Vagina (tissue), 2 donors: ENCODE measurements at regions not wholly inside any gene's neighbourhood (a gene's known extent, or its start where the extent isn't known, plus 50 kb on each side); places are given as distances from the start of the nearest gene placed in this dataset.

Experiments
- DNase-seq, 2 donors: peaks; one replicate each; pipeline ENCODE4 v3.0.0-alpha.2; 2017; ENCODE audit errors: extremely low spot score in 2 of 2
- H3K27ac ChIP-seq: fragments of 200-600 bp; sonication (generic); one replicate; pipeline ENCODE4 v1.5.1; 2019
- H3K27me3 ChIP-seq: fragments of 200-600 bp; sonication (generic); one replicate; pipeline ENCODE4 v1.5.1; 2019
- H3K36me3 ChIP-seq, 2 donors: fragments of 200-600 bp; sonication (generic); one replicate each; pipeline ENCODE4 v1.5.1; 2017 to 2019
- H3K4me1 ChIP-seq: fragments of 200-600 bp; sonication (generic); one replicate; pipeline ENCODE4 v1.5.1; 2019
- H3K4me3 ChIP-seq, 2 donors: fragments of 200-600 bp; sonication (generic); 1 replicate in 1 of 2; 2 replicates in 1 of 2; pipeline ENCODE4 v1.5.1; 2016 to 2019
- H3K9me3 ChIP-seq: fragments of 200-600 bp; sonication (generic); one replicate; pipeline ENCODE4 v1.5.1; 2019
- CTCF ChIP-seq, 3 experiments: fragments of 450-650 bp in 2 of 3; fragments of 200-600 bp in 1 of 3; sonication (generic) in 1 of 3; IDR thresholded peaks; one replicate each; pipeline ENCODE4 v1.5.1; 2017 to 2019; ENCODE audit warnings: antibody characterized with exemption in 3 of 3, mild to moderate bottlenecking in 2 of 3, moderate library complexity in 2 of 3
- POLR2A ChIP-seq, 2 donors: fragments of 450-650 bp; IDR thresholded peaks; one replicate each; pipeline ENCODE4 v1.6.1; 2017; ENCODE audit warnings: antibody characterized with exemption in 2 of 2, mild to moderate bottlenecking in 2 of 2, moderate library complexity in 2 of 2
- POLR2AphosphoS5 ChIP-seq, 2 donors: sonication (generic); formaldehyde crosslinking; IDR thresholded peaks; one replicate each; pipeline ENCODE4 v1.9.0; 2017; ENCODE audit warnings: antibody characterized with exemption in 2 of 2, mild to moderate bottlenecking in 2 of 2, low read depth in 1 of 2; ENCODE audit not compliant: insufficient read depth in 1 of 2
- intact Hi-C: fragments of 100-400 bp; cut with DNase I; formaldehyde crosslinking; loops from one replicate; pipeline ENCODE4 v1.15.1; 2023

- H3K27me3 ChIP-seq: no peaks in the 10 kb centered on the region
- peak in 1 of 2 donors; percentile 52 for DNase-seq
- no peaks in the 10 kb centered on the region for H3K4me1 ChIP-seq
- H3K4me3 ChIP-seq: no peak overlapping the region
- H3K27ac ChIP-seq: no peak overlapping the region
- TF ChIP-seq CTCF (IDR thresholded peaks at IDR 0.05) (no peak), POLR2AphosphoS5 (IDR thresholded peaks at IDR 0.05; ENCODE audit: insufficient read depth in 1 of 2, low read depth in 1 of 2) (no peak), POLR2A (IDR thresholded peaks at IDR 0.05) (no peak)
- no peaks in the 10 kb centered on the region for H3K36me3 ChIP-seq
- H3K9me3 ChIP-seq: no peaks in the 10 kb centered on the region
- intact Hi-C loops: no loop called here
Measured at GRCh38 chr7:117836-118614, 74.3 kb upstream of the FAM20C start.

- Histone ChIP-seq H3K9me3 (no peaks in the 10 kb centered on the region), H3K27me3 (no peaks in the 10 kb centered on the region), H3K27ac (no peak overlapping the region), H3K4me1 (no peaks in the 10 kb centered on the region), H3K36me3 (no peaks in the 10 kb centered on the region), H3K4me3 (no peak overlapping the region)
- intact Hi-C loops: no loop called here
- no peak for TF ChIP-seq POLR2A (IDR thresholded peaks at IDR 0.05)
- TF ChIP-seq CTCF (IDR thresholded peaks at IDR 0.05): no peak
- TF ChIP-seq POLR2AphosphoS5 (IDR thresholded peaks at IDR 0.05; ENCODE audit: insufficient read depth in 1 of 2, low read depth in 1 of 2): no peak
- peak in 1 of 2 donors; percentile 62 for DNase-seq
Measured at GRCh38 chr7:118615-119391, 73.6 kb upstream of the FAM20C start.

DNA sequence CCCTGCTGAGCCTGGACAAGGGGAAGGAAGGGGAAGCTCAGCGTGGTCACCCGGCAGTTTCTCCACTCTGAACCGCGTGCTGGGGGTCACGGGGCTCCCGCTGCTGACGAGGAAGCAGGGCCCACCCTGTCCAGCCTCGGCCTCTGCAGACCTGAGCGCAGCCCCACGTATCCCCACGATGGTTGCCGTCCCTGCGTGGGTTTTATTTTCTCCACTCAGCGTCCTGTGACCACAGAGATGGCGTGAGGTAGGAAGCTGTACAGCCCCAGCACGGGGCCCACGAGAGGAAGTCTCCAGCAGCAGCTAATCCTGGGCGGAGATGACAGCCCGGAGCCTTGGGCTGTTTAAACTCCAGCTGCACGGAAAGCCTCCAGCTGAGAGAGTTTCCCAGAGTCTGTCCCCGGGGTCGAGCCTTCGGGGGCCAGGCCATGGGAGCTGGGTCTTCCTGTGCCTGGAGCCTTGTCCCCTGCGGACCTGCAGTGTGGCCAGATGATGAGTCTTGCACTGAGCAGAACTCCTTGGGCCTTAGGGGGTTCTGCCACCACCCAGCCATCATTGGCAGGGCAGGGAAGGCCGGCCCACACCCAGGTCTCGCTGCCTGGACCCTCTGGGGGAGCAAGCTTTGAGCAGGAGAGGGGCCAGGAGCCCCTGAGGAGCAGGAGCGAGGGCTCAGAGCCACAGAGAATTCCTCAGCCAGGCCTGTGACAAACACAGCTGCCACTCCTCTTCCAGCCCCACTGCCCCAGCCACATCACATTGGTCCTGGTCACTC, 72.8 kb upstream of the FAM20C start:
- peak in 1 of 2 donors; percentile 67 for DNase-seq
- Histone ChIP-seq H3K36me3 (no peaks in the 10 kb centered on the region), H3K27ac (no peak overlapping the region), H3K4me3 (no peak overlapping the region), H3K9me3 (no peaks in the 10 kb centered on the region), H3K27me3 (no peaks in the 10 kb centered on the region), H3K4me1 (no peaks in the 10 kb centered on the region)
- TF ChIP-seq POLR2AphosphoS5 (IDR thresholded peaks at IDR 0.05; ENCODE audit: insufficient read depth in 1 of 2, low read depth in 1 of 2) (peak in 1 of 2 donors; percentile 28), CTCF (IDR thresholded peaks at IDR 0.05) (no peak)
- intact Hi-C loops: no loop called here

- Histone ChIP-seq H3K4me1 (no peaks in the 10 kb centered on the region), H3K9me3 (no peaks in the 10 kb centered on the region), H3K27me3 (no peaks in the 10 kb centered on the region), H3K4me3 (no peak overlapping the region), H3K27ac (no peak overlapping the region), H3K36me3 (no peaks in the 10 kb centered on the region)
- TF ChIP-seq CTCF (IDR thresholded peaks at IDR 0.05) (no peak), POLR2AphosphoS5 (IDR thresholded peaks at IDR 0.05; ENCODE audit: insufficient read depth in 1 of 2, low read depth in 1 of 2) (no peak)
- DNase-seq: peak in 1 of 2 donors; percentile 79
- intact Hi-C loops: no loop called here
Measured at GRCh38 chr7:120164-120991, 72.0 kb upstream of the FAM20C start.
